ENCODE measurements at regions not wholly inside any gene's neighbourhood (a gene's known extent, or its start where the extent isn't known, plus 50 kb on each side); places are given as distances from the start of the nearest gene placed in this dataset.

GRCh38 chr3:106210923-106211322 lies 342.1 kb upstream of the CBLB start:
- Histone ChIP-seq H2AFZ (ENCODE audit: low read depth, low read length) (no peak overlapping the region), H3K27ac (ENCODE audit: low read length) (no peak overlapping the region), H3K9me3 (ENCODE audit: insufficient read depth, low read length, severe bottlenecking) (no peaks in the 10 kb centered on the region), H3K4me1 (ENCODE audit: insufficient read depth, low read length) (peaks cover 14% of the 10 kb centered on the region), H3K79me2 (ENCODE audit: insufficient read depth, low read length) (no peaks in the 10 kb centered on the region), H3K9ac (ENCODE audit: low read depth, low read length) (no peak overlapping the region), H3K36me3 (ENCODE audit: insufficient read depth, low read length) (no peaks in the 10 kb centered on the region), H3K27me3 (ENCODE audit: insufficient read depth, low read length, poor library complexity) (no peaks in the 10 kb centered on the region), H3K4me3 (ENCODE audit: low read depth in 1 of 2, low read length in 2 of 2) (no peak overlapping the region), H4K20me1 (ENCODE audit: insufficient read depth, low read length) (no peaks in the 10 kb centered on the region), H3K4me2 (ENCODE audit: insufficient read depth, low read length) (no peak overlapping the region)
- TF ChIP-seq CTCF (IDR thresholded peaks at IDR 0.05; ENCODE audit: borderline replicate concordance, extremely low read depth, low read length, poor library complexity, severe bottlenecking) (no peak), EZH2 (IDR thresholded peaks at IDR 0.05; ENCODE audit: borderline replicate concordance, low read depth, low read length, severe bottlenecking) (no peak)
- no peak for ATAC-seq (ENCODE audit: insufficient read depth, low read depth)
- DNase-seq = no peak

GRCh38 chr3:106212665-106213222 lies 343.9 kb upstream of the CBLB start:
- TF ChIP-seq EZH2 (IDR thresholded peaks at IDR 0.05; ENCODE audit: borderline replicate concordance, low read depth, low read length, severe bottlenecking) (no peak), CTCF (IDR thresholded peaks at IDR 0.05; ENCODE audit: borderline replicate concordance, extremely low read depth, low read length, poor library complexity, severe bottlenecking) (no peak)
- H2AFZ ChIP-seq (ENCODE audit: low read depth, low read length) = no peak overlapping the region
- no peak for DNase-seq

GRCh38 chr3:106213954-106214353 lies 345.1 kb upstream of the CBLB start:
- Histone ChIP-seq H3K4me1 (ENCODE audit: insufficient read depth, low read length) (no peaks in the 10 kb centered on the region), H3K9ac (ENCODE audit: low read depth, low read length) (no peak overlapping the region), H4K20me1 (ENCODE audit: insufficient read depth, low read length) (no peaks in the 10 kb centered on the region), H3K27me3 (ENCODE audit: insufficient read depth, low read length, poor library complexity) (no peaks in the 10 kb centered on the region), H2AFZ (ENCODE audit: low read depth, low read length) (no peak overlapping the region), H3K27ac (ENCODE audit: low read length) (no peak overlapping the region), H3K4me3 (ENCODE audit: low read depth in 1 of 2, low read length in 2 of 2) (no peak overlapping the region), H3K9me3 (ENCODE audit: insufficient read depth, low read length, severe bottlenecking) (no peaks in the 10 kb centered on the region), H3K36me3 (ENCODE audit: insufficient read depth, low read length) (no peaks in the 10 kb centered on the region), H3K4me2 (ENCODE audit: insufficient read depth, low read length) (no peak overlapping the region), H3K79me2 (ENCODE audit: insufficient read depth, low read length) (no peaks in the 10 kb centered on the region)
- ATAC-seq (ENCODE audit: insufficient read depth, low read depth) = no peak
- no peak for TF ChIP-seq EZH2 (IDR thresholded peaks at IDR 0.05; ENCODE audit: borderline replicate concordance, low read depth, low read length, severe bottlenecking)
- TF ChIP-seq CTCF (IDR thresholded peaks at IDR 0.05; ENCODE audit: borderline replicate concordance, extremely low read depth, low read length, poor library complexity, severe bottlenecking) = no peak
- no peak for DNase-seq

More at GRCh38 chr3:106212665-106213222, 343.9 kb upstream of the CBLB start:
- ATAC-seq (ENCODE audit: insufficient read depth, low read depth) = no peak
- Histone ChIP-seq H3K4me3 (ENCODE audit: low read depth in 1 of 2, low read length in 2 of 2) (no peak overlapping the region), H3K4me1 (ENCODE audit: insufficient read depth, low read length) (no peaks in the 10 kb centered on the region), H3K9ac (ENCODE audit: low read depth, low read length) (no peak overlapping the region), H3K36me3 (ENCODE audit: insufficient read depth, low read length) (no peaks in the 10 kb centered on the region), H3K9me3 (ENCODE audit: insufficient read depth, low read length, severe bottlenecking) (no peaks in the 10 kb centered on the region), H4K20me1 (ENCODE audit: insufficient read depth, low read length) (no peaks in the 10 kb centered on the region), H3K27me3 (ENCODE audit: insufficient read depth, low read length, poor library complexity) (no peaks in the 10 kb centered on the region), H3K79me2 (ENCODE audit: insufficient read depth, low read length) (no peaks in the 10 kb centered on the region), H3K27ac (ENCODE audit: low read length) (no peak overlapping the region), H3K4me2 (ENCODE audit: insufficient read depth, low read length) (no peak overlapping the region)

GRCh38 chr3:106214641-106215040 lies 345.8 kb upstream of the CBLB start:
- H2AFZ ChIP-seq (ENCODE audit: low read depth, low read length) = no peak overlapping the region
- DNase-seq (no peak), ATAC-seq (ENCODE audit: insufficient read depth, low read depth) (no peak)
- no peak overlapping the region for H3K4me3 ChIP-seq (ENCODE audit: low read depth in 1 of 2, low read length in 2 of 2)
- no peak overlapping the region for H3K9ac ChIP-seq (ENCODE audit: low read depth, low read length)
- no peaks in the 10 kb centered on the region for H3K9me3 ChIP-seq (ENCODE audit: insufficient read depth, low read length, severe bottlenecking)
- no peaks in the 10 kb centered on the region for H3K79me2 ChIP-seq (ENCODE audit: insufficient read depth, low read length)
- H3K4me2 ChIP-seq (ENCODE audit: insufficient read depth, low read length) = no peak overlapping the region
- no peaks in the 10 kb centered on the region for H3K27me3 ChIP-seq (ENCODE audit: insufficient read depth, low read length, poor library complexity)
- no peaks in the 10 kb centered on the region for H3K4me1 ChIP-seq (ENCODE audit: insufficient read depth, low read length)
- H3K36me3 ChIP-seq (ENCODE audit: insufficient read depth, low read length) = no peaks in the 10 kb centered on the region
- no peak overlapping the region for H3K27ac ChIP-seq (ENCODE audit: low read length)
- TF ChIP-seq EZH2 (IDR thresholded peaks at IDR 0.05; ENCODE audit: borderline replicate concordance, low read depth, low read length, severe bottlenecking) (no peak), CTCF (IDR thresholded peaks at IDR 0.05; ENCODE audit: borderline replicate concordance, extremely low read depth, low read length, poor library complexity, severe bottlenecking) (no peak)
- H4K20me1 ChIP-seq (ENCODE audit: insufficient read depth, low read length) = no peaks in the 10 kb centered on the region
